ENCODE measurements at regions not wholly inside any gene's neighbourhood (a gene's known extent, or its start where the extent isn't known, plus 50 kb on each side); places are given as distances from the start of the nearest gene placed in this dataset.

- DNase-seq (ENCODE audit: low read depth), result no peak
- TF ChIP-seq CTCF (IDR thresholded peaks at IDR 0.05; ENCODE audit: control insufficient read depth, extremely low read depth, insufficient read depth), result no peak
- H3K4me3 ChIP-seq (ENCODE audit: low read depth, low read length), result peak overlapping the region; percentile 29
Observed at GRCh38 chr11:42823546-42823945, 488.2 kb upstream of the API5 start.

- H3K4me3 ChIP-seq (ENCODE audit: low read depth, low read length), result peak overlapping the region; percentile 29
- no peak for TF ChIP-seq CTCF (IDR thresholded peaks at IDR 0.05; ENCODE audit: control insufficient read depth, extremely low read depth, insufficient read depth)
- peak; percentile 64 for DNase-seq (ENCODE audit: low read depth)
Observed at GRCh38 chr11:42824067-42824466, 487.7 kb upstream of the API5 start.

GRCh38 chr11:42825598-42825997 is 486.2 kb upstream of the API5 start:
- H3K4me3 ChIP-seq (ENCODE audit: low read depth, low read length), result no peak overlapping the region
- TF ChIP-seq CTCF (IDR thresholded peaks at IDR 0.05; ENCODE audit: control insufficient read depth, extremely low read depth, insufficient read depth), result no peak
- DNase-seq (ENCODE audit: low read depth), result no peak

GRCh38 chr11:42827845-42828244 is 484.0 kb upstream of the API5 start:
- TF ChIP-seq CTCF (IDR thresholded peaks at IDR 0.05; ENCODE audit: control insufficient read depth, extremely low read depth, insufficient read depth), result no peak
- DNase-seq (ENCODE audit: low read depth), result no peak
- H3K4me3 ChIP-seq (ENCODE audit: low read depth, low read length), result no peak overlapping the region

- no peak overlapping the region for H3K4me3 ChIP-seq (ENCODE audit: low read depth, low read length)
- TF ChIP-seq CTCF (IDR thresholded peaks at IDR 0.05; ENCODE audit: control insufficient read depth, extremely low read depth, insufficient read depth), result no peak
- no peak for DNase-seq (ENCODE audit: low read depth)
Observed at GRCh38 chr11:42837994-42838393, 473.8 kb upstream of the API5 start.

- DNase-seq (ENCODE audit: low read depth), result no peak
- TF ChIP-seq CTCF (IDR thresholded peaks at IDR 0.05; ENCODE audit: control insufficient read depth, extremely low read depth, insufficient read depth), result no peak
Observed at GRCh38 chr11:42840176-42840829, 471.5 kb upstream of the API5 start.

GRCh38 chr11:42840860-42841259 is 470.9 kb upstream of the API5 start:
- DNase-seq (ENCODE audit: low read depth), result no peak
- TF ChIP-seq CTCF (IDR thresholded peaks at IDR 0.05; ENCODE audit: control insufficient read depth, extremely low read depth, insufficient read depth), result no peak
- no peak overlapping the region for H3K4me3 ChIP-seq (ENCODE audit: low read depth, low read length)

More at GRCh38 chr11:42840176-42840829, 471.5 kb upstream of the API5 start:
- H3K4me3 ChIP-seq (ENCODE audit: low read depth, low read length), result no peak overlapping the region
